Parathyroid adenoma (tissue), 2 donors: ENCODE measurements at regions not wholly inside any gene's neighbourhood (a gene's known extent, or its start where the extent isn't known, plus 50 kb on each side); places are given as distances from the start of the nearest gene placed in this dataset.

Source experiments
- H2AFZ ChIP-seq: fragments of 300-600 bp; sonication (generic); one replicate; pipeline ENCODE4 v1.7.0; 2017; ENCODE audit warnings: antibody characterized with exemption, mild to moderate bottlenecking
- H3K27ac ChIP-seq: fragments of 300-600 bp; sonication (generic); one replicate; pipeline ENCODE4 v1.7.0; 2017
- H3K27me3 ChIP-seq: fragments of 300-600 bp; sonication (generic); one replicate; pipeline ENCODE4 v1.7.0; 2017; ENCODE audit warnings: low read length; ENCODE audit not compliant: control insufficient read depth, insufficient read depth
- H3K36me3 ChIP-seq: fragments of 300-600 bp; sonication (generic); one replicate; pipeline ENCODE4 v1.7.0; 2017; ENCODE audit warnings: low read length; ENCODE audit not compliant: control insufficient read depth, insufficient read depth
- H3K4me1 ChIP-seq: fragments of 300-600 bp; sonication (generic); one replicate; pipeline ENCODE4 v1.7.0; 2017; ENCODE audit warnings: control low read depth
- H3K4me2 ChIP-seq: fragments of 300-600 bp; sonication (generic); one replicate; pipeline ENCODE4 v1.7.0; 2017; ENCODE audit warnings: low read length
- H3K4me3 ChIP-seq: fragments of 300-600 bp; sonication (generic); one replicate; pipeline ENCODE4 v1.7.0; 2017; ENCODE audit warnings: low read depth, low read length
- H3K79me2 ChIP-seq: fragments of 300-600 bp; sonication (generic); one replicate; pipeline ENCODE4 v1.7.0; 2017; ENCODE audit warnings: control low read depth
- H3K9ac ChIP-seq: fragments of 300-600 bp; sonication (generic); one replicate; pipeline ENCODE4 v1.7.0; 2017; ENCODE audit warnings: mild to moderate bottlenecking
- H3K9me3 ChIP-seq: fragments of 300-600 bp; sonication (generic); one replicate; pipeline ENCODE4 v1.7.0; 2017; ENCODE audit warnings: low read length; ENCODE audit not compliant: control insufficient read depth
- CTCF ChIP-seq: fragments of 300-600 bp; sonication (generic); IDR thresholded peaks from one replicate; pipeline ENCODE4 v1.7.0; 2017; ENCODE audit warnings: antibody characterized with exemption, mild to moderate bottlenecking
- donor health status: primary hyperparathyroidism.

DNA sequence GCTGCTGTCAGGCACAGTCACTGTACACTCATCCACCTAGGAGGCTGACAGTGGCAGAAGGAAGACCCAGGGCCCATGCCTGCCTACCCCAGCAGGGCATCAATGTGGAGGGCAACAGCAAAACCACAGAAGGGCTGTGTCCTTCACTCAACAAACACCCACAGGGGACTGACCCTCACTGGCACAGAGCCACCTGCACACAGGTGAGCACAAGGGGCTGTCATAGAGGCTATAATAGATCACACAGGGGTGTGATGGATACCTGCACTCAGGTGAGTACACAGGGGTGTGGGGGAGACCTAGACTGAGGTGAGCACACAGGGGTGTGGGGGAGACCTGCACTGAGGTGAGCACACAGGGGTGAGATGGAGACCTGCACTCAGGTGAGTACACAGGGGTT is 132.8 kb upstream of the TCERG1L start:
- no peak overlapping the region for H3K9ac ChIP-seq
- H3K4me1 ChIP-seq, result no peaks in the 10 kb centered on the region
- peaks cover 11% of the 10 kb centered on the region for H3K27me3 ChIP-seq
- H2AFZ ChIP-seq, result no peak overlapping the region
- TF ChIP-seq CTCF, result no peak
- H3K4me3 ChIP-seq, result no peak overlapping the region
- no peaks in the 10 kb centered on the region for H3K9me3 ChIP-seq
- no peaks in the 10 kb centered on the region for H3K79me2 ChIP-seq
- H3K27ac ChIP-seq, result no peak overlapping the region
- no peak overlapping the region for H3K4me2 ChIP-seq
- H3K36me3 ChIP-seq, result no peaks in the 10 kb centered on the region

DNA sequence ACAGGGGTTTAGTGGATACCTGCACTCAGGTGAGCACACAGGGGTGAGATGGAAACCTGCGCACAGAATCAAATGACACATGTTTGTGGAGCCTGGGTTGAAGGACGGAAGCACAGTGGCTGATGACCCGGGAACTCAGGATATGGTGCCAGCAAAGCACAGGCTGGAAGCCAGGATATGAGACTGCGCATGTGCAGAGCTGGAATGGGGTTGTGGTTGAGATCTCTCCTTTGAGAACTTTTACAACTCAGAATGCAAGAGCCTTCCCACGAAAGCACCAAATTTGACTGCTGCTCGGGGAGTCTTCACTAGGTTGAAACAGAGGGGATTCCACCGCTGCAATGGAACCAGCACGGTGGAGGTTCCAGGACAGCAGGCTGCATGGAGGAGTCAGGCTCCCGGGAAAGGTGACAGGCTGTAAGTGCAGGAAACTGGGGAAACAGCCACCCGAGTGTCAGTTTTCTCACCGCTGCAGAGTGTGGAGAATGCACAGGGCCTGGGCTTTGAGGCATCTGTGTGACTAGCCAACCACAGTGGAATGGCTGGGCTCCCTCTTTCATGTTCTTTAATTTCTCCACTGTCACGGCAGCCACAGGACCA is 133.4 kb upstream of the TCERG1L start:
- Histone ChIP-seq H3K79me2 (no peaks in the 10 kb centered on the region), H3K4me2 (no peak overlapping the region), H3K27ac (no peak overlapping the region), H3K9ac (no peak overlapping the region), H3K4me1 (no peaks in the 10 kb centered on the region), H3K36me3 (no peaks in the 10 kb centered on the region), H3K27me3 (peaks cover 11% of the 10 kb centered on the region), H3K4me3 (no peak overlapping the region), H2AFZ (no peak overlapping the region), H3K9me3 (no peaks in the 10 kb centered on the region)
- no peak for TF ChIP-seq CTCF

DNA sequence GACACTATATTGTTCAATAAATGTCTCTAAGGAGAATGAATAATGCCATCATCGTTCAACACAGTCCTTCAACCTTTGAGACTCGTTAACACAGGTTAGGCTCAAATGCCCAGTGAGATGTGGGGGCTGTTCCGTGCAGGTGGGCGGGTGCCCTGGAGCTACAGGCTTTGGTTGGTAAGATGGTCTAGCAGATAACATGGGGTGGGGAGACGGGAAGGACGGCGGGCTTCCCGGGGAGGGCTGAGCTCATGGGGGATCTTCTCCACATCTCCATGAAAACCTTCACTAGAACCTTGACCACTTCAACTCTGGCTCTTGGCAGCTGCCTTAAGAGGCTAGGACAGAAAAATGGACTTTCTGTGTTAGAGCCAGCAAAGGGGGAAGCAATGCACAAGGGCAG is 134.1 kb upstream of the TCERG1L start:
- Histone ChIP-seq H3K27ac (no peak overlapping the region), H3K4me1 (peaks cover 5% of the 10 kb centered on the region), H3K79me2 (no peaks in the 10 kb centered on the region), H3K4me2 (no peak overlapping the region), H3K4me3 (no peak overlapping the region), H3K9ac (no peak overlapping the region), H3K9me3 (no peaks in the 10 kb centered on the region), H3K27me3 (peaks cover 11% of the 10 kb centered on the region), H2AFZ (no peak overlapping the region), H3K36me3 (no peaks in the 10 kb centered on the region)
- no peak for TF ChIP-seq CTCF

- H3K36me3 ChIP-seq, result no peaks in the 10 kb centered on the region
- no peak overlapping the region for H2AFZ ChIP-seq
- TF ChIP-seq CTCF, result no peak
- no peaks in the 10 kb centered on the region for H3K9me3 ChIP-seq
- no peak overlapping the region for H3K27ac ChIP-seq
- H3K9ac ChIP-seq, result no peak overlapping the region
- H3K4me1 ChIP-seq, result peaks cover 5% of the 10 kb centered on the region
- no peak overlapping the region for H3K4me2 ChIP-seq
- no peaks in the 10 kb centered on the region for H3K79me2 ChIP-seq
- H3K27me3 ChIP-seq, result peaks cover 9% of the 10 kb centered on the region
- no peak overlapping the region for H3K4me3 ChIP-seq
These were observed 134.7 kb upstream of the TCERG1L start for GRCh38 chr10:131446171-131446570.

DNA sequence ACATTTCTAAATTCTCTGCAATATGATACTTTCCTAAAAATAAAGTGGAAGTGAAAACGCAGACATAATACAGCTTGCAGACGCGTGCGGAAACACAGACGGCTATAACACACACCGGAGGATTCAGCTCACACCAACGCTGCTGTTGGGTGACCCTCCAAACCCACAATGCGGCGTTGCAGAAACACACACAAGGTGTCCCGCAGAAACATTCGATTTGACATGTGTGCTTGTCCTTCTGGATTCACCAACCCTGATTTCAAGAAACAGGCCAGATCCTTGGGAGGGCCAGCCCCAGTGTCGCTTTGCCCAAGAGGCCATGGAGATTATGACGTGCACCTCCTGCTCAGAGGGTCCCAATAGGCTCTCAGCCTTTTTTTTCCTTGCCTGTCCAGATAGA is 136.7 kb upstream of the TCERG1L start:
- H3K4me3 ChIP-seq, result no peak overlapping the region
- no peaks in the 10 kb centered on the region for H3K36me3 ChIP-seq
- peaks cover 5% of the 10 kb centered on the region for H3K4me1 ChIP-seq
- H3K27ac ChIP-seq, result no peak overlapping the region
- no peaks in the 10 kb centered on the region for H3K9me3 ChIP-seq
- no peak overlapping the region for H3K4me2 ChIP-seq
- TF ChIP-seq CTCF, result no peak
- peaks cover 12% of the 10 kb centered on the region for H3K27me3 ChIP-seq
- H3K9ac ChIP-seq, result no peak overlapping the region
- H3K79me2 ChIP-seq, result no peaks in the 10 kb centered on the region
- H2AFZ ChIP-seq, result no peak overlapping the region
